ENCODE measurements at regions not wholly inside any gene's neighbourhood (a gene's known extent, or its start where the extent isn't known, plus 50 kb on each side); places are given as distances from the start of the nearest gene placed in this dataset.

DNA sequence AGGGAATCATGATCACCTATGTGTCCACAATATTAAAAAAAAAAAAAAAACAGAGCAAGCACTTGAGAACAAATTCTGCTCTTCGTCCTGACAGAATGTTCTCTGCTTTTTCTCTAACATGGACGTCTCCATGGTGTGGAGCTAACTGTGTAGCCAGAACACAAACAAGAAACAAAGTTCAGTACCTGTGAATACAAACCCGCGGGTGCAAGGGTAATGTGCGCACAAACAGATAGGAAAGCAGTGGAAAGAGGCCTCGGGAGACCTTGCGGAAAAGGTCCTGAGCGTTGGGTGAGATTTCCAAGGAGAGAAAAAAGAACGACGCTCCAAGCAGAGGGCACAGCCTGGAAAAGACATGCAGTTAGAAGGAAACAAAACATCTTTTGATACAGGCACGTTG is 92.0 kb upstream of the TBL1X start:
- TF ChIP-seq, protein P1, sequence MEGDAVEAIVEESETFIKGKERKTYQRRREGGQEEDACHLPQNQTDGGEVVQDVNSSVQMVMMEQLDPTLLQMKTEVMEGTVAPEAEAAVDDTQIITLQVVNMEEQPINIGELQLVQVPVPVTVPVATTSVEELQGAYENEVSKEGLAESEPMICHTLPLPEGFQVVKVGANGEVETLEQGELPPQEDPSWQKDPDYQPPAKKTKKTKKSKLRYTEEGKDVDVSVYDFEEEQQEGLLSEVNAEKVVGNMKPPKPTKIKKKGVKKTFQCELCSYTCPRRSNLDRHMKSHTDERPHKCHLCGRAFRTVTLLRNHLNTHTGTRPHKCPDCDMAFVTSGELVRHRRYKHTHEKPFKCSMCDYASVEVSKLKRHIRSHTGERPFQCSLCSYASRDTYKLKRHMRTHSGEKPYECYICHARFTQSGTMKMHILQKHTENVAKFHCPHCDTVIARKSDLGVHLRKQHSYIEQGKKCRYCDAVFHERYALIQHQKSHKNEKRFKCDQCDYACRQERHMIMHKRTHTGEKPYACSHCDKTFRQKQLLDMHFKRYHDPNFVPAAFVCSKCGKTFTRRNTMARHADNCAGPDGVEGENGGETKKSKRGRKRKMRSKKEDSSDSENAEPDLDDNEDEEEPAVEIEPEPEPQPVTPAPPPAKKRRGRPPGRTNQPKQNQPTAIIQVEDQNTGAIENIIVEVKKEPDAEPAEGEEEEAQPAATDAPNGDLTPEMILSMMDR (IDR thresholded peaks at IDR 0.05), result no peak
- TF ChIP-seq EZH2 (IDR thresholded peaks at IDR 0.05; ENCODE audit: borderline replicate concordance, insufficient read depth, low read depth, low read length, poor library complexity, severe bottlenecking), result no peak

Data from B cell (primary cell).